GM12873 (cell line): ENCODE measurements at regions not wholly inside any gene's neighbourhood (a gene's known extent, or its start where the extent isn't known, plus 50 kb on each side); places are given as distances from the start of the nearest gene placed in this dataset.

Experiments used
- TF ChIP-seq, protein P1 (sequence below): IDR thresholded peaks from 2 replicates; pipeline ENCODE4 v1.5.1; 2012; ENCODE audit warnings: low read depth, mild to moderate bottlenecking, moderate library complexity, low read length, control low read depth; ENCODE audit not compliant: insufficient read depth; ENCODE audit errors: missing control alignments

DNA sequence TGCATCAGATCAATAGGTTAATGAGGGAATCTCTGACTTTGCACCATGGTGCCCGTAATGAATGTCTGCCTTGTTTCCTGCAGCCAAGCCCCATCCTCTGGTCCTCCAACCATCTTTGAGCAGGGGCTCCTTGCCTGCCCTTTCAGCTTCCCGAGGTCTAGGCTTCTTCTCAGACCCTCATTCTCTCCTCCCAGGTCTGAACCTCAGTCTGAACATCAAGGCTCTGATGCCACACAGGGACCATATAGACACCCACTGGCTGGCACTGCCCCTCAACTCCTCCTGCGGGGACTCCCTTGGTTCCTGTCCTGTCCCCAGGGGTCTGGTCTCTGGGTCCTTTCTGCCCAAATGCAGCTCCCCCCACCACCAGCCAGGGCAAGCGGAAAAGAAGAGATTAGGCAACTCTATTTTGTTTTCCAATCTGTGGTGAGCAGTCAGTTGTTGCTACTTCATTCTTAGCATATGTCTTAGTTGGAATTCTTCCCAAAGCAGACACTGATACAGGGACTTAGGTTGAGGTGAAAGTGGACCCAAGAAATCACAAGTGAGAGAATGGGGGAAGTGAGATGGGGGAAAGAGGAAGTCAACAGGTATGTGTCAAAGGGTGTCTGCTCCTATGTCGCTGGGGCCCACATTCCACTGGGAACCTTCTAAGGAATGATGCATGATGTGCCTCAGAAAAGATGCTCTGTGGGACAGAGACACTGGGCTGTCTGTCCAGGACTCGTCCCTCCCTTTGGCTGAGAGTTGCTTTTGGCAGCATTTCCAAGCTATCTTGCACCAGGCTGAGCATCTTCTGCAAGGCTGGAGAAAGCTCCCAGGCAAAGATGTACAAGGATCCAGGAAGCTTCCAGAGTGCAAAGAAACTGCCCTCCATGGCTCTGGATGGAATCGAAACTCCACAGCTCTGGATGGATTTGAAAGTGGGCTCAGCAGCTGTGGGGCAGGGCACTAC lies 1096.5 kb upstream of the TMEM132C start:
- TF ChIP-seq, protein P1, sequence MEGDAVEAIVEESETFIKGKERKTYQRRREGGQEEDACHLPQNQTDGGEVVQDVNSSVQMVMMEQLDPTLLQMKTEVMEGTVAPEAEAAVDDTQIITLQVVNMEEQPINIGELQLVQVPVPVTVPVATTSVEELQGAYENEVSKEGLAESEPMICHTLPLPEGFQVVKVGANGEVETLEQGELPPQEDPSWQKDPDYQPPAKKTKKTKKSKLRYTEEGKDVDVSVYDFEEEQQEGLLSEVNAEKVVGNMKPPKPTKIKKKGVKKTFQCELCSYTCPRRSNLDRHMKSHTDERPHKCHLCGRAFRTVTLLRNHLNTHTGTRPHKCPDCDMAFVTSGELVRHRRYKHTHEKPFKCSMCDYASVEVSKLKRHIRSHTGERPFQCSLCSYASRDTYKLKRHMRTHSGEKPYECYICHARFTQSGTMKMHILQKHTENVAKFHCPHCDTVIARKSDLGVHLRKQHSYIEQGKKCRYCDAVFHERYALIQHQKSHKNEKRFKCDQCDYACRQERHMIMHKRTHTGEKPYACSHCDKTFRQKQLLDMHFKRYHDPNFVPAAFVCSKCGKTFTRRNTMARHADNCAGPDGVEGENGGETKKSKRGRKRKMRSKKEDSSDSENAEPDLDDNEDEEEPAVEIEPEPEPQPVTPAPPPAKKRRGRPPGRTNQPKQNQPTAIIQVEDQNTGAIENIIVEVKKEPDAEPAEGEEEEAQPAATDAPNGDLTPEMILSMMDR = no peak

DNA sequence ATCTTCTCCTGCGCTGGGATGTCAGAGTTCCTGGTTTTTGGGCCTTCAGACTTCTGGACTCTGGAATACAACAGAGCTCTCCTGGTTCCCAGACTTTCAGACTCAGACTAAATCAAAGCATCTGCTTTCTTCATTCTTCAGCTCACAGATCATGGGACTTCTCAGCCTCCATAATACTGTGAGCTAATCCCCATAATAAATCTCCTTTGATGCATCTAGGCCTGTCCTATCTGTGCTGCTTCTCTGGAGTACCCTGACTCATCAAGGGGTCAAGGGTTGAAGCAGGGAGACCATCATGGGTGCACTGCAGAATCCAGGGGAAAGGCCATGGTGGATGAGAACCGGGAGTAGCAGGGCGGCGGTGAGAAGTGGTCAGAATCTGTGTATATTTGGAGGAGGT lies 1094.1 kb upstream of the TMEM132C start:
- TF ChIP-seq, protein P1 = no peak

DNA sequence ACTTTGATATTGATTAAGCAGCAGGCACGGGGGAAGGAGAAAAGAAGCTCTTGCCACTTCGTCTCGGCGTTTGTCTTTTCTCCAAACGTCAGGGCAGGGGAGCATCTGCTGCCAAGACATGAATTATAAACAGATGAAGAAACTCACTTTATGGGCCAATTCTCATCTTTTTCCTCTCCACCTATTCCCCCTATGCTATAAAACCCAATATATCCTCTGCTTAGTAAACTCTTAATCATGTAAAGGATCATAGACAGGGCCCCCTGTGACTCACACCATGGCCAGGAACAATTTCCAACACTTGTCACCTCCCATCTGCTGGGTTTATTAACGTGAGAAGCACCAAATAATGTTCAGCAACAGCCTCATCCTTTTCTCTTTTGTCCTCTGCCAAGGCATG lies 1092.1 kb upstream of the TMEM132C start:
- TF ChIP-seq, protein P1 = no peak

DNA sequence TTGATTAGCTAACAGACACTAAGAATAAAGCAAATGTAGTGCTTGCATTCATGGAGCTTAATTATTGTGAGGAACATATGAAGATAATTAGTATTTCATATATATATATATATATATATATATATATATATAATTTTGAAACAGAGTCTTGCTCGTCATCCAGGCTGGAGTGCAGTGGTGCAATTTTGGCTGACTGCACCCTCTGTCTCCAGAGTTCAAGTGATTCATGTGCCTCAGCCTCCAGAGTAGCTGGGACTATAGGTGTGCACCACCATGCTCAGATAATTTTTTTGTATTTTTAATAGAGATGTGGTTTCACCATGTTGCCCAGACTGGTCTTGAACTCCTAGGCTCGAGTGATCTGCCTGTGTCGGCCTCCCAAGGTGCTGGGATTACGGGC lies 1091.6 kb upstream of the TMEM132C start:
- TF ChIP-seq, protein P1 = no peak

DNA sequence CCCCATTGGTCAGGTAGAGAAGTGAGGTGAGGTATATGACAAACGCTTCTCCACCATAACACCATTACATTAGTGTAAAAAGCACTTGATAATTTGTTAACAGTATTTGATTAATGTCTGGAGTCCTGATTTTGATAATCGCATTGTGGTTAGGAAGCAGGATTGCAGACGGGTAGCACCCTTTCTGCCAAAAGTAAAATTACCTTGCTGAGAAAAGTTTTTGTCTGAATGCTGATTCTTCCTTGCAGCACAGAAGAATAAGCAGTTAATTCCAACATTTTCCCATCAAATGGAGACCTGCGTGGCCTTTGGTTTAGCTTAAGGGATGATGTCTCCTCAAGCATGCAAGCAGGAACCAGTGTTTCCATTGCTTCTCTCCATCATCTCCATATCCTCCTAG lies 1090.2 kb upstream of the TMEM132C start:
- TF ChIP-seq, protein P1 = no peak

DNA sequence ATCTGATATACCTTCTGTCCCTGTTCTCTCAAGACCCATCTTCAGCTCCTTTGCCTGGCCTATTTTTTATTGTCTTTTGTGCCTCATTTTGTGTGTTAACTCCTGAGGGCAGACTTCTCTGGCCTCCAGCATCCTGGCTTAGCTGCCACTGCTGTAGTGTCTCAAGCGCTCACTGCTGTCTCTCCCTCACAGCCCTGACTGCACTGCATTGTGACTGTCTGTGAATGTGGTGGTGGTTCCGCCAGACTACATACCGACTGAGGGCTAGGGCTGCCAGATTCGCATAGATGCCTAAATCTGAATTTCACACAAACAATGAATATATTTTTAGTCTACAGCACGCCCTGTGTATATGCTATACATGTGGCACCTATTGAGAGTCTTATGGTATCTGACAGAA lies 1088.9 kb upstream of the TMEM132C start:
- TF ChIP-seq, protein P1 = no peak

DNA sequence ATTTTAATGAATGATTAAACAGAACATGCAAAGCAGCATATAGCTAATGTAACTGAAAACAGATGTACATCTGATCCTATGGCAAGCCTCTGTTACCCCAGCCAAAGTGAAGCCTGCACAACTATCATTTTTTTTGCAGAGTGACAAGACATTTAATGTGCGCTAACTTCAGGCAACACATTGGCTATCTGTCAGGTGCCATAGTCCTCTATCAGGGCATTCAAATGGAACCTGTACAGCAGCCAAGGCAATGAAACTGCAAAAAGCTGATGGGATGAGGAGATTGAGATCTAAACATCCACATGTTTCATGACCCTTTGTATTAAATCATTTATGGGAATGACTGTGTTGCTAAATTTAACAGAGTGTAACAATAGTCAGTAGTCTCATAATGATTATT lies 1088.5 kb upstream of the TMEM132C start:
- TF ChIP-seq, protein P1 = no peak
